OCI-LY3 (cell line): ENCODE measurements at regions not wholly inside any gene's neighbourhood (a gene's known extent, or its start where the extent isn't known, plus 50 kb on each side); places are given as distances from the start of the nearest gene placed in this dataset.

Experiments used
- CTCF ChIP-seq: fragments of 200-600, 300-600 bp; sonication (generic); IDR thresholded peaks from 2 replicates; pipeline ENCODE4 v1.5.1; 2014; ENCODE audit warnings: antibody characterized with exemption, low read length, low read depth
- EZH2phosphoT487 ChIP-seq: fragments of 200-600 bp; shearing (Covaris generic); IDR thresholded peaks from 2 replicates; pipeline ENCODE4 v1.6.1; 2018; ENCODE audit warnings: antibody characterized with exemption, mixed run types, low read depth

- no peak for TF ChIP-seq CTCF
- TF ChIP-seq EZH2phosphoT487 = no peak
These were observed 228.0 kb upstream of the TP63 start for GRCh38 chr3:189403194-189403593.
